ENCODE measurements at regions not wholly inside any gene's neighbourhood (a gene's known extent, or its start where the extent isn't known, plus 50 kb on each side); places are given as distances from the start of the nearest gene placed in this dataset.

- H3K9me1 ChIP-seq (ENCODE audit: control insufficient read depth, insufficient read depth, low read length) = no peaks in the 10 kb centered on the region
- no peaks in the 10 kb centered on the region for H3K27me3 ChIP-seq (ENCODE audit: control insufficient read depth in 2 of 2, insufficient read depth in 2 of 2, low read length in 2 of 2)
- H3K9me3 ChIP-seq (replicated peaks; ENCODE audit: control insufficient read depth, insufficient read depth, low read depth, low read length) = no peaks in the 10 kb centered on the region
- no peak overlapping the region for H2AFZ ChIP-seq (ENCODE audit: low read depth, low read length)
- ChIA-PET POLR2A (no interaction called here), CTCF (ENCODE audit: low intra/inter-chr PET ratio) (no interaction called here)
- no peaks in the 10 kb centered on the region for H3K79me2 ChIP-seq (ENCODE audit: control insufficient read depth, insufficient read depth, low read length)
- intact Hi-C loops (cut with micrococcal nuclease) = no loop called here
- 14% methylated on average over 5 of the region's 5 CpGs for WGBS (ENCODE audit: insufficient coverage, low coverage, missing lambda C conversion rate)
- ATAC-seq (no peak), FAIRE-seq (no peak), DNase-seq (ENCODE audit: extremely low read depth in 1 of 4, low spot score in 3 of 4) (no peak)
- no peak overlapping the region for H3K4me2 ChIP-seq (ENCODE audit: insufficient read depth, low read length)
- peaks cover 0 to 11% of the 10 kb centered on the region in 2 experiments; a peak in 3 of 5 replicates for H3K4me1 ChIP-seq (replicated peaks in 1 of 2; ENCODE audit: control insufficient read depth in 2 of 2, insufficient read depth in 2 of 2, low read length in 2 of 2)
- no peak overlapping the region for H3K4me3 ChIP-seq
- H3K9ac ChIP-seq (ENCODE audit: insufficient read depth in 1 of 2, low read depth in 2 of 2, low read length in 2 of 2) = no peak overlapping the region
- no TSS peak for BruUV-seq (replicated peaks)
- in situ Hi-C loops (cut with MboI) = no loop called here
- no peaks in the 10 kb centered on the region for H4K20me1 ChIP-seq (replicated peaks; ENCODE audit: control insufficient read depth, insufficient read depth, low read length)
- no peaks in the 10 kb centered on the region for H3K36me3 ChIP-seq (ENCODE audit: control insufficient read depth, insufficient read depth, low read length)
- TF ChIP-seq ZBTB1 (CRISPR knock-in tag; IDR thresholded peaks at IDR 0.05; ENCODE audit: borderline replicate concordance, low read depth) = no peak
- no peak for TF ChIP-seq KAT7 (CRISPR knock-in tag; IDR thresholded peaks at IDR 0.05; ENCODE audit: borderline replicate concordance)
- peak; percentile 93 for TF ChIP-seq ZNF12 (CRISPR knock-in tag; IDR thresholded peaks at IDR 0.05)
- no peak for TF ChIP-seq CREB1 (IDR thresholded peaks at IDR 0.05)
- no peak for TF ChIP-seq CREB1 (CRISPR knock-in tag; IDR thresholded peaks at IDR 0.05)
- no peak overlapping the region for H3K27ac ChIP-seq (ENCODE audit: extremely low read depth, low read depth, low read length)
Observed at GRCh38 chr15:70429056-70429722, 331.5 kb upstream of the TLE3 start.

GRCh38 chr15:70428211-70428822 lies 330.6 kb upstream of the TLE3 start:
- ChIA-PET POLR2A (no interaction called here), CTCF (ENCODE audit: low intra/inter-chr PET ratio) (no interaction called here)
- WGBS (ENCODE audit: insufficient coverage, low coverage, missing lambda C conversion rate) = 20% methylated on average over 3 of the region's 3 CpGs
- H3K9me1 ChIP-seq (ENCODE audit: control insufficient read depth, insufficient read depth, low read length) = no peaks in the 10 kb centered on the region
- no peak overlapping the region for H3K27ac ChIP-seq (ENCODE audit: extremely low read depth, low read depth, low read length)
- H2AFZ ChIP-seq (ENCODE audit: low read depth, low read length) = no peak overlapping the region
- ATAC-seq (no peak), DNase-seq (ENCODE audit: extremely low read depth in 1 of 4, low spot score in 3 of 4) (no peak), FAIRE-seq (no peak)
- TF ChIP-seq SMARCB1 (IDR thresholded peaks at IDR 0.05; ENCODE audit: insufficient read length, low read depth) (no peak), ZNF12 (CRISPR knock-in tag; IDR thresholded peaks at IDR 0.05) (peak; percentile 88; the same call in 1 of the 2 replicates), NCOA2 (IDR thresholded peaks at IDR 0.05; ENCODE audit: partially characterized antibody in 2 of 2) (no peak)
- H3K4me3 ChIP-seq = no peak overlapping the region
- intact Hi-C loops (cut with micrococcal nuclease) (no loop called here), in situ Hi-C loops (cut with MboI) (no loop called here)
- H3K36me3 ChIP-seq (ENCODE audit: control insufficient read depth, insufficient read depth, low read length) = no peaks in the 10 kb centered on the region
- H3K4me1 ChIP-seq (replicated peaks in 1 of 2; ENCODE audit: control insufficient read depth in 2 of 2, insufficient read depth in 2 of 2, low read length in 2 of 2) = peaks cover 0 to 7% of the 10 kb centered on the region in 2 experiments; a peak in 3 of 5 replicates
- no peak overlapping the region for H3K9ac ChIP-seq (ENCODE audit: insufficient read depth in 1 of 2, low read depth in 2 of 2, low read length in 2 of 2)
- H3K9me3 ChIP-seq (replicated peaks; ENCODE audit: control insufficient read depth, insufficient read depth, low read depth, low read length) = no peaks in the 10 kb centered on the region
- no TSS peak for BruUV-seq (replicated peaks)
- no peaks in the 10 kb centered on the region for H4K20me1 ChIP-seq (replicated peaks; ENCODE audit: control insufficient read depth, insufficient read depth, low read length)
- H3K4me2 ChIP-seq (ENCODE audit: insufficient read depth, low read length) = no peak overlapping the region
- no peaks in the 10 kb centered on the region for H3K79me2 ChIP-seq (ENCODE audit: control insufficient read depth, insufficient read depth, low read length)
- H3K27me3 ChIP-seq (ENCODE audit: control insufficient read depth in 2 of 2, insufficient read depth in 2 of 2, low read length in 2 of 2) = no peaks in the 10 kb centered on the region
